ENCODE measurements at regions not wholly inside any gene's neighbourhood (a gene's known extent, or its start where the extent isn't known, plus 50 kb on each side); places are given as distances from the start of the nearest gene placed in this dataset.

- H3K4me1 ChIP-seq = no peaks in the 10 kb centered on the region
- no peak overlapping the region for H3K27ac ChIP-seq
- intact Hi-C loops (cut with DNase I; ENCODE audit: low total_unique reads) = no loop called here
- TF ChIP-seq POLR2AphosphoS5 (IDR thresholded peaks at IDR 0.05) = no peak
- no peak for TF ChIP-seq POLR2A (IDR thresholded peaks at IDR 0.05)
- TF ChIP-seq CTCF (IDR thresholded peaks at IDR 0.05 in 8 of 11, conservative IDR thresholded peaks at IDR 0.05 in 3 of 11) = no peak
- H3K4me3 ChIP-seq = no peak overlapping the region
- H3K9me3 ChIP-seq = peaks cover 0 to 9% (median 2%) of the 10 kb centered on the region in 8 donors
- DNase-seq = no peak
- no peaks in the 10 kb centered on the region for H3K27me3 ChIP-seq (replicated peaks in 1 of 7)
- no peaks in the 10 kb centered on the region for H3K36me3 ChIP-seq
- 81 to 92% (median 88%) methylated on average over 4 of the region's 4 CpGs for WGBS, 5 donors
These were observed 263.8 kb upstream of the LCORL start for GRCh38 chr4:18285357-18285756.

- Histone ChIP-seq H3K9me3 (peaks cover 0 to 12% (median 5%) of the 10 kb centered on the region in 8 donors), H3K27me3 (replicated peaks in 1 of 7) (no peaks in the 10 kb centered on the region), H3K36me3 (no peaks in the 10 kb centered on the region), H3K27ac (no peak overlapping the region), H3K4me1 (no peaks in the 10 kb centered on the region), H3K4me3 (no peak overlapping the region)
- DNase-seq = no peak
- TF ChIP-seq POLR2AphosphoS5 (IDR thresholded peaks at IDR 0.05) = no peak
- TF ChIP-seq POLR2A (IDR thresholded peaks at IDR 0.05) = no peak
- TF ChIP-seq CTCF (IDR thresholded peaks at IDR 0.05 in 8 of 11, conservative IDR thresholded peaks at IDR 0.05 in 3 of 11) = no peak
- 75 to 91% (median 87%) methylated on average over 4 of the region's 4 CpGs for WGBS, 5 donors
- intact Hi-C loops (cut with DNase I; ENCODE audit: low total_unique reads) = no loop called here
These were observed 256.7 kb upstream of the LCORL start for GRCh38 chr4:18278244-18278643.

GRCh38 chr4:18262832-18263231, 241.3 kb upstream of the LCORL start:
- H3K4me1 ChIP-seq = no peaks in the 10 kb centered on the region
- DNase-seq = no peak
- no peaks in the 10 kb centered on the region for H3K36me3 ChIP-seq
- 76 to 91% (median 82%) methylated on average over 3 of the region's 3 CpGs for WGBS, 5 donors
- H3K27ac ChIP-seq = no peak overlapping the region
- H3K9me3 ChIP-seq = peaks cover 0 to 11% (median 0%) of the 10 kb centered on the region in 8 donors
- intact Hi-C loops (cut with DNase I; ENCODE audit: low total_unique reads) = no loop called here
- no peaks in the 10 kb centered on the region for H3K27me3 ChIP-seq (replicated peaks in 1 of 7)
- H3K4me3 ChIP-seq = no peak overlapping the region
- TF ChIP-seq POLR2AphosphoS5 (IDR thresholded peaks at IDR 0.05) (no peak), POLR2A (IDR thresholded peaks at IDR 0.05) (no peak), CTCF (IDR thresholded peaks at IDR 0.05 in 8 of 11, conservative IDR thresholded peaks at IDR 0.05 in 3 of 11) (no peak)

- Histone ChIP-seq H3K9me3 (peaks cover 0 to 9% (median 0%) of the 10 kb centered on the region in 8 donors), H3K27me3 (replicated peaks in 1 of 7) (no peaks in the 10 kb centered on the region), H3K36me3 (no peaks in the 10 kb centered on the region), H3K27ac (no peak overlapping the region), H3K4me3 (no peak overlapping the region), H3K4me1 (no peaks in the 10 kb centered on the region)
- no peak for DNase-seq
- intact Hi-C loops (cut with DNase I; ENCODE audit: low total_unique reads) = no loop called here
- 66 to 98% (median 92%) methylated on average over 1 of the region's 1 CpG for WGBS, 5 donors
- no peak for TF ChIP-seq POLR2A (IDR thresholded peaks at IDR 0.05)
- no peak for TF ChIP-seq CTCF (IDR thresholded peaks at IDR 0.05 in 8 of 11, conservative IDR thresholded peaks at IDR 0.05 in 3 of 11)
- TF ChIP-seq POLR2AphosphoS5 (IDR thresholded peaks at IDR 0.05) = no peak
These were observed 230.5 kb upstream of the LCORL start for GRCh38 chr4:18252052-18252451.
